H9 (cell line): ENCODE measurements at regions not wholly inside any gene's neighbourhood (a gene's known extent, or its start where the extent isn't known, plus 50 kb on each side); places are given as distances from the start of the nearest gene placed in this dataset.

Experiments used
- DNase-seq: peaks from one replicate; pipeline ENCODE4 v3.0.0-alpha.2; 2017
- H2AFZ ChIP-seq: one replicate; pipeline ENCODE4 v1.6.1; 2013; ENCODE audit warnings: mild to moderate bottlenecking, low read length, control low read depth, moderate library complexity
- H2AK5ac ChIP-seq: 2 replicates; pipeline ENCODE4 v1.6.1; 2013; ENCODE audit warnings: low read length, control low read depth, mixed read lengths; ENCODE audit not compliant: insufficient read length
- H2BK120ac ChIP-seq: one replicate; pipeline ENCODE4 v1.6.1; 2013; ENCODE audit warnings: low read depth, mild to moderate bottlenecking, low read length, control low read depth, inconsistent platforms; ENCODE audit not compliant: poor library complexity, severe bottlenecking
- H2BK12ac ChIP-seq: 2 replicates; pipeline ENCODE4 v1.6.1; 2013; ENCODE audit warnings: low read length, control low read depth, mixed read lengths, low read depth; ENCODE audit not compliant: insufficient read length
- H2BK15ac ChIP-seq: 2 replicates; pipeline ENCODE4 v1.6.1; 2013; ENCODE audit warnings: low read depth, low read length, control low read depth
- H2BK20ac ChIP-seq: one replicate; pipeline ENCODE4 v1.6.1; 2013; ENCODE audit warnings: low read depth, mild to moderate bottlenecking, low read length, control low read depth, inconsistent platforms; ENCODE audit not compliant: poor library complexity, severe bottlenecking
- H2BK5ac ChIP-seq: 2 replicates; pipeline ENCODE4 v1.6.1; 2013; ENCODE audit warnings: low read length, control low read depth, mixed read lengths; ENCODE audit not compliant: insufficient read length
- H3K14ac ChIP-seq: 2 replicates; pipeline ENCODE4 v1.6.1; 2013; ENCODE audit warnings: low read length, control low read depth; ENCODE audit not compliant: insufficient read depth
- H3K18ac ChIP-seq: 2 replicates; pipeline ENCODE4 v1.6.1; 2013; ENCODE audit warnings: low read depth, mild to moderate bottlenecking, mixed read lengths, low read length, control low read depth; ENCODE audit not compliant: insufficient read length
- H3K23ac ChIP-seq: 2 replicates; pipeline ENCODE4 v1.6.1; 2013; ENCODE audit warnings: low read length, control low read depth, mixed read lengths, low read depth; ENCODE audit not compliant: insufficient read length
- H3K23me2 ChIP-seq: 2 replicates; pipeline ENCODE4 v1.6.1; 2013; ENCODE audit warnings: low read depth, mild to moderate bottlenecking, mixed read lengths, low read length, control low read depth; ENCODE audit not compliant: insufficient read length, poor library complexity, severe bottlenecking
- H3K27ac ChIP-seq: 2 replicates; pipeline ENCODE4 v1.5.1; 2013; ENCODE audit warnings: low read length, control low read depth, mixed read lengths, low read depth; ENCODE audit not compliant: insufficient read length
- H3K27me3 ChIP-seq: 2 replicates; pipeline ENCODE4 v1.6.1; 2013; ENCODE audit warnings: low read length, control low read depth, inconsistent platforms; ENCODE audit not compliant: insufficient read depth
- H3K4ac ChIP-seq: 2 replicates; pipeline ENCODE4 v1.6.1; 2013; ENCODE audit warnings: low read depth, mild to moderate bottlenecking, control low read depth, inconsistent platforms, low read length, moderate library complexity
- H3K4me1 ChIP-seq: 2 replicates; pipeline ENCODE4 v1.6.1; 2013; ENCODE audit warnings: low read length, control low read depth, inconsistent platforms; ENCODE audit not compliant: insufficient read depth
- H3K4me2 ChIP-seq: 2 replicates; pipeline ENCODE4 v1.6.1; 2013; ENCODE audit warnings: low read length, control low read depth, mixed read lengths; ENCODE audit not compliant: insufficient read length, insufficient read depth
- H3K56ac ChIP-seq: 2 replicates; pipeline ENCODE4 v1.6.1; 2013; ENCODE audit warnings: low read depth, mild to moderate bottlenecking, mixed read lengths, low read length, control low read depth; ENCODE audit not compliant: insufficient read length
- H3K79me1 ChIP-seq: 2 replicates; pipeline ENCODE4 v1.6.1; 2013; ENCODE audit warnings: low read depth, mild to moderate bottlenecking, moderate library complexity, low read length, control low read depth, inconsistent platforms; ENCODE audit not compliant: insufficient read depth, poor library complexity, severe bottlenecking
- H3K79me2 ChIP-seq: 2 replicates; pipeline ENCODE4 v1.6.1; 2013; ENCODE audit warnings: low read length, control low read depth, inconsistent platforms; ENCODE audit not compliant: insufficient read depth
- H3K9ac ChIP-seq: 2 replicates; pipeline ENCODE4 v1.6.1; 2013; ENCODE audit warnings: low read length, control low read depth, mixed read lengths; ENCODE audit not compliant: insufficient read length; ENCODE audit errors: extremely low read depth
- H3K9me3 ChIP-seq: one replicate; pipeline ENCODE4 v1.6.1; 2013; ENCODE audit warnings: low read depth, low read length, inconsistent platforms; ENCODE audit not compliant: control insufficient read depth
- H3T11ph ChIP-seq: one replicate; pipeline ENCODE4 v1.6.1; 2013; ENCODE audit warnings: mild to moderate bottlenecking, low read length, control low read depth, inconsistent platforms
- H4K20me1 ChIP-seq: one replicate; pipeline ENCODE4 v1.6.1; 2013; ENCODE audit not compliant: control insufficient read depth, insufficient read length, insufficient read depth
- H4K5ac ChIP-seq: 2 replicates; pipeline ENCODE4 v1.6.1; 2013; ENCODE audit warnings: low read depth, mild to moderate bottlenecking, mixed read lengths, low read length, control low read depth; ENCODE audit not compliant: insufficient read length
- H4K8ac ChIP-seq: replicated peaks from 2 replicates; pipeline ENCODE4 v1.6.1; 2013; ENCODE audit warnings: low read length, control low read depth, mixed read lengths, low read depth; ENCODE audit not compliant: insufficient read length
- H4K91ac ChIP-seq: 2 replicates; pipeline ENCODE4 v1.6.1; 2013; ENCODE audit warnings: low read depth, mild to moderate bottlenecking, moderate library complexity, mixed read lengths, low read length, control low read depth; ENCODE audit not compliant: insufficient read length
- H3K27ac Mint-ChIP-seq, 3 experiments: 2 replicates in 2 of 3; 3 replicates in 1 of 3; pipeline ENCODE4 v1.8.0; 2020 to 2021; ENCODE audit warnings: mixed read lengths in 3 of 3, mild to moderate bottlenecking in 1 of 3, moderate library complexity in 1 of 3
- H3K27me3 Mint-ChIP-seq: 2 replicates; pipeline ENCODE4 v1.8.0; 2021; ENCODE audit warnings: low read depth, mild to moderate bottlenecking, moderate library complexity, mixed read lengths
- H3K36me3 Mint-ChIP-seq, 3 experiments: 2 replicates in 2 of 3; 3 replicates in 1 of 3; pipeline ENCODE4 v1.8.0; 2020 to 2021; ENCODE audit warnings: low read depth in 3 of 3, mixed read lengths in 3 of 3; ENCODE audit not compliant: insufficient read depth in 1 of 3
- H3K4me1 Mint-ChIP-seq, 2 experiments: 2 replicates each; pipeline ENCODE4 v1.8.0; 2020; ENCODE audit warnings: mixed read lengths in 2 of 2
- H3K4me3 Mint-ChIP-seq, 2 experiments: 2 replicates in 1 of 2; 3 replicates in 1 of 2; pipeline ENCODE4 v1.8.0; 2020 to 2021; ENCODE audit warnings: mild to moderate bottlenecking in 2 of 2, mixed read lengths in 2 of 2, moderate library complexity in 1 of 2
- H3K9me3 Mint-ChIP-seq, 2 experiments: 2 replicates in 1 of 2; 3 replicates in 1 of 2; pipeline ENCODE4 v1.8.0; 2020; ENCODE audit warnings: mild to moderate bottlenecking in 2 of 2, mixed read lengths in 2 of 2, moderate library complexity in 1 of 2
- CTCF ChIP-seq: fragments of 200-600 bp; sonication (generic); conservative IDR thresholded peaks from 3 replicates; pipeline ENCODE4 v1.8.0; 2021; ENCODE audit warnings: antibody characterized with exemption, mild to moderate bottlenecking

DNA sequence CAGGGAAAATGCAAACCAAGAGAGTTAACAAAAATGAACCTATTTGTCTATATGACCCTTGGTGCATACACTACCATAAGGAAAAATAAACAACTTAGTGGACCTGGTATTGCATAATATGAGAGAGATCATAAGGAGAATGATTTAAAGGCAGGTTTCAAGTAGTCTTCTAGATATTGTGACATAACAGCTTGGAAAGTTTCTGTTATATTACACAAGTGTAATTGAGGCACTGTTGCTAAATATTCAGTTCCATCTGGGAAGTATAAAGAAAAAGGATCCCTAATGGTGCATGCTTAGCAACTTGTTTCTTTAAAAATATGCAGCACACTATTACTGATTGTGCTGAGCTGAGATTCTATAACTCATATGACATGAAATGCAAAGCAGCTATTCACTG is 252.2 kb upstream of the SPHKAP start:
- H3K27ac Mint-ChIP-seq = no peak overlapping the region

More for the DNA sequence above, 252.2 kb upstream of the SPHKAP start:
- H3K4me2 ChIP-seq = no peak overlapping the region
- no peak overlapping the region for H2BK5ac ChIP-seq
- no peak overlapping the region for H2AK5ac ChIP-seq
- no peak overlapping the region for H3K27ac ChIP-seq
- no peak overlapping the region for H2AFZ ChIP-seq
- Mint-ChIP-seq H3K36me3 (peaks cover 0 to 3% (median 1%) of the 10 kb centered on the region in 3 experiments; a peak in 5 of 7 replicates), H3K4me3 (no peak overlapping the region), H3K4me1 (peaks cover 0 to under 1% of the 10 kb centered on the region in 2 experiments; a peak in 2 of 4 replicates), H3K9me3 (peaks cover 2 to 5% of the 10 kb centered on the region in 2 experiments; a peak in 4 of 5 replicates), H3K27me3 (no peaks in the 10 kb centered on the region)
- H3K79me1 ChIP-seq = no peaks in the 10 kb centered on the region
- no peak overlapping the region for H3K9ac ChIP-seq
- no peak for DNase-seq
- no peak overlapping the region for H3K18ac ChIP-seq
- no peak overlapping the region for H2BK120ac ChIP-seq
- no peak overlapping the region for H2BK15ac ChIP-seq
- H4K91ac ChIP-seq = no peak overlapping the region
- H4K20me1 ChIP-seq = no peaks in the 10 kb centered on the region
- no peak overlapping the region for H3K23ac ChIP-seq
- H3K79me2 ChIP-seq = no peaks in the 10 kb centered on the region
- H3K4me1 ChIP-seq = no peaks in the 10 kb centered on the region
- no peak overlapping the region for H4K5ac ChIP-seq
- H3K56ac ChIP-seq = no peak overlapping the region
- no peak overlapping the region for H2BK20ac ChIP-seq
- H3K23me2 ChIP-seq = no peaks in the 10 kb centered on the region
- H3K27me3 ChIP-seq = no peaks in the 10 kb centered on the region
- no peak overlapping the region for H3T11ph ChIP-seq
- no peak for TF ChIP-seq CTCF
- H3K9me3 ChIP-seq = no peaks in the 10 kb centered on the region
- no peak overlapping the region for H3K14ac ChIP-seq
- no peak overlapping the region for H4K8ac ChIP-seq
- H3K4ac ChIP-seq = no peak overlapping the region
- H2BK12ac ChIP-seq = no peak overlapping the region
